ENCODE measurements at regions not wholly inside any gene's neighbourhood (a gene's known extent, or its start where the extent isn't known, plus 50 kb on each side); places are given as distances from the start of the nearest gene placed in this dataset.

DNA sequence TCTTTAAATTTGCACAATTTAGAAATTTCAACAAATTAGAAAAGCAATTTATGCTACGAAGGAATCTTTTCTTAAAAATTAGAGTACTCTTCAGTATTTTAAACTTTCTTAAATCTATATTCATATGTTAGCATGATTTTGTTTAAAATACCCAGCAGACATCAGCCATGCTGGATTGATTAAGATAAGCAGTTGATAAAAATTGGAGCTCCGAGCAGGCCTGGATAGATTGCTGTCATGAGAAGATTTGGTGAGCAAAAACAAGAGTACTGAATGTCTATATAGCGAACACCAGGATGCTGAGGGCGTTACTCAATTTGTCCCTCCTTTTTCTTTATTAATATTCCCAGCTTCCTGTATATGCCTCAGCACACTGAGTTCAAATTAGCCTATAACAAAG lies 108.4 kb upstream of the SLC35B3 start:
- no peak for FAIRE-seq
- TF ChIP-seq GATA2 (IDR thresholded peaks at IDR 0.05; ENCODE audit: insufficient read depth, insufficient read length, low read depth, low read length): no peak
- TF ChIP-seq POLR2AphosphoS5 (IDR thresholded peaks at IDR 0.05; ENCODE audit: insufficient read depth, low read depth, low read length): no peak
- TF ChIP-seq, protein P1, sequence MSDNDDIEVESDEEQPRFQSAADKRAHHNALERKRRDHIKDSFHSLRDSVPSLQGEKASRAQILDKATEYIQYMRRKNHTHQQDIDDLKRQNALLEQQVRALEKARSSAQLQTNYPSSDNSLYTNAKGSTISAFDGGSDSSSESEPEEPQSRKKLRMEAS (IDR thresholded peaks at IDR 0.05; ENCODE audit: insufficient read depth, insufficient read length): no peak
- TF ChIP-seq, protein P2, sequence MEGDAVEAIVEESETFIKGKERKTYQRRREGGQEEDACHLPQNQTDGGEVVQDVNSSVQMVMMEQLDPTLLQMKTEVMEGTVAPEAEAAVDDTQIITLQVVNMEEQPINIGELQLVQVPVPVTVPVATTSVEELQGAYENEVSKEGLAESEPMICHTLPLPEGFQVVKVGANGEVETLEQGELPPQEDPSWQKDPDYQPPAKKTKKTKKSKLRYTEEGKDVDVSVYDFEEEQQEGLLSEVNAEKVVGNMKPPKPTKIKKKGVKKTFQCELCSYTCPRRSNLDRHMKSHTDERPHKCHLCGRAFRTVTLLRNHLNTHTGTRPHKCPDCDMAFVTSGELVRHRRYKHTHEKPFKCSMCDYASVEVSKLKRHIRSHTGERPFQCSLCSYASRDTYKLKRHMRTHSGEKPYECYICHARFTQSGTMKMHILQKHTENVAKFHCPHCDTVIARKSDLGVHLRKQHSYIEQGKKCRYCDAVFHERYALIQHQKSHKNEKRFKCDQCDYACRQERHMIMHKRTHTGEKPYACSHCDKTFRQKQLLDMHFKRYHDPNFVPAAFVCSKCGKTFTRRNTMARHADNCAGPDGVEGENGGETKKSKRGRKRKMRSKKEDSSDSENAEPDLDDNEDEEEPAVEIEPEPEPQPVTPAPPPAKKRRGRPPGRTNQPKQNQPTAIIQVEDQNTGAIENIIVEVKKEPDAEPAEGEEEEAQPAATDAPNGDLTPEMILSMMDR (IDR thresholded peaks at IDR 0.05; ENCODE audit: extremely low read depth in 1 of 2, insufficient read depth in 1 of 2, low read depth in 1 of 2, low read length in 2 of 2): no peak
- no peak for TF ChIP-seq POLR2A (IDR thresholded peaks at IDR 0.05; ENCODE audit: low read depth, low read length)
- no peak for TF ChIP-seq EZH2 (IDR thresholded peaks at IDR 0.05; ENCODE audit: borderline replicate concordance, low read depth, low read length, severe bottlenecking)
- TF ChIP-seq JUN (IDR thresholded peaks at IDR 0.05; ENCODE audit: borderline replicate concordance, insufficient read depth, insufficient read length, low read depth): no peak
- TF ChIP-seq FOS (IDR thresholded peaks at IDR 0.05; ENCODE audit: borderline replicate concordance, insufficient read depth, low read length): no peak
- no peak for TF ChIP-seq MYC (IDR thresholded peaks at IDR 0.05; ENCODE audit: low read depth, low read length)
- dilution Hi-C loops (cut with MboI; ENCODE audit: extremely low pct_ligation_motif_present, low sequenced_read_pairs) (no loop called here), intact Hi-C loops (cut with micrococcal nuclease) (no loop called here)
- Histone ChIP-seq H3K9ac (replicated peaks; ENCODE audit: extremely low read depth, insufficient read depth, low read length) (no peak overlapping the region), H3K4me1 (ENCODE audit: control insufficient read depth, extremely low read depth, insufficient read depth, low read length) (no peaks in the 10 kb centered on the region), H3K9me1 (replicated peaks; ENCODE audit: control insufficient read depth, extremely low read depth, insufficient read depth, low read length) (no peaks in the 10 kb centered on the region), H3K4me3 (replicated peaks in 1 of 3; ENCODE audit: insufficient read depth in 1 of 3, low read depth in 1 of 3, low read length in 3 of 3) (no peak overlapping the region), H3K36me3 (ENCODE audit: control insufficient read depth in 2 of 2, extremely low read depth in 1 of 2, insufficient read depth in 2 of 2, low read length in 2 of 2) (no peaks in the 10 kb centered on the region), H3K79me2 (ENCODE audit: control insufficient read depth, insufficient read depth, low read length) (no peaks in the 10 kb centered on the region), H2AFZ (ENCODE audit: low read depth, low read length) (no peak overlapping the region), H3K4me2 (ENCODE audit: insufficient read depth, low read length) (no peak overlapping the region), H4K20me1 (replicated peaks; ENCODE audit: control insufficient read depth, extremely low read depth, insufficient read depth, low read length) (no peaks in the 10 kb centered on the region), H3K27me3 (ENCODE audit: control insufficient read depth in 2 of 2, insufficient read depth in 2 of 2, low read length in 2 of 2) (no peaks in the 10 kb centered on the region), H3K9me3 (replicated peaks; ENCODE audit: control insufficient read depth, insufficient read depth, low read length) (no peaks in the 10 kb centered on the region), H3K27ac (ENCODE audit: insufficient read depth, low read depth, low read length) (no peak overlapping the region)
- no peak for DNase-seq (ENCODE audit: low read depth, low spot score)
- ChIA-PET CTCF (no interaction called here), POLR2A (no interaction called here)
- no TSS peak for BruUV-seq (replicated peaks)
